Fibroblast of pulmonary artery (primary cell): ENCODE measurements at regions not wholly inside any gene's neighbourhood (a gene's known extent, or its start where the extent isn't known, plus 50 kb on each side); places are given as distances from the start of the nearest gene placed in this dataset.
A peak's percentile ranks its signal among the peaks of the same experiment; 100 is the strongest.

Source experiments
- DNase-seq: peaks from one replicate; pipeline ENCODE4 v3.0.0-alpha.2; 2010; ENCODE audit warnings: low read depth
- H3K4me3 ChIP-seq: replicated peaks from 2 replicates; pipeline ENCODE4 v1.5.1; 2011; ENCODE audit warnings: low read depth, mild to moderate bottlenecking, control low read depth, low read length, moderate library complexity
- CTCF ChIP-seq: IDR thresholded peaks from 2 replicates; pipeline ENCODE4 v1.5.1; 2011; ENCODE audit warnings: mild to moderate bottlenecking, control low read depth, low read length, inconsistent platforms; ENCODE audit errors: missing control alignments

GRCh38 chr2:103959174-103960128 lies 894.5 kb upstream of the POU3F3 start:
- TF ChIP-seq CTCF: peak; percentile 17
- no peak overlapping the region for H3K4me3 ChIP-seq
- no peak for DNase-seq

DNA sequence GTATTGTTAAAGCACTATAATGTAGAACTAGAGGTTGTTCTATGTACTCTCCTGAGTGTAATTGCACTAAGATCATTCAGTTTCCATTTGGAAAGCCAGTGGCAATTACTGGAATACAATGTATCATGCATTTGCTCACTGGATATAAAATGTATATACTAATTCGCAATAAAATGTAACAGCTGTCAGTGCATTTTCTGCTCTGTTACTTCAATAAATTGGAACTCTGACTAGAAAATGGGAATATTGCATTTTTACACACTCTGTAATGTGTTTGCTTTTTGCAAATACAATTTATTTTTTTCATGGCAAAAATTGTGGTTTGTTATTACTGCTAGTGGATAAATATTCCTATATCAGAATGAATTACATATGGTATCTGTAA lies 893.8 kb upstream of the POU3F3 start:
- TF ChIP-seq CTCF: no peak
- H3K4me3 ChIP-seq: no peak overlapping the region
- no peak for DNase-seq

- no peak for DNase-seq
- no peak overlapping the region for H3K4me3 ChIP-seq
- no peak for TF ChIP-seq CTCF
These were observed 893.0 kb upstream of the POU3F3 start for GRCh38 chr2:103960951-103961350.

DNA sequence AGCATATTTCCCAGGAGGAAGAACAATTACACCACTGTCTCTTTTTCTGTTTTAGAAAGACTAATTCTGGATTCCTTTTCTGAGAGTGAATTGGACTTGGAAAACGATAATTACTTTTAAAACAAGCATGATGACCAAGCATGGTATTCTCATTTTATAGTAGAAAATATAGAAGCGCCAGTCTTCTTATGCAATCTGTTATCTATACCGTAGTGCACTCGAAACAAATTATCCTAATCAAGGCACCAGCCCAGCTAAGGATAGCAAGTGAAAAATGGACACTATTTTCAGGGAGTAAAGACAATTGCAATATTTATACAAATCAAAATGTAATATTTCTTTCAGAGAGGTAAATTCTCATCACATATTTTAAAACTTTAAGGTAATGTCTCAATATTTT lies 892.1 kb upstream of the POU3F3 start:
- no peak for TF ChIP-seq CTCF
- no peak for DNase-seq
- no peak overlapping the region for H3K4me3 ChIP-seq

DNA sequence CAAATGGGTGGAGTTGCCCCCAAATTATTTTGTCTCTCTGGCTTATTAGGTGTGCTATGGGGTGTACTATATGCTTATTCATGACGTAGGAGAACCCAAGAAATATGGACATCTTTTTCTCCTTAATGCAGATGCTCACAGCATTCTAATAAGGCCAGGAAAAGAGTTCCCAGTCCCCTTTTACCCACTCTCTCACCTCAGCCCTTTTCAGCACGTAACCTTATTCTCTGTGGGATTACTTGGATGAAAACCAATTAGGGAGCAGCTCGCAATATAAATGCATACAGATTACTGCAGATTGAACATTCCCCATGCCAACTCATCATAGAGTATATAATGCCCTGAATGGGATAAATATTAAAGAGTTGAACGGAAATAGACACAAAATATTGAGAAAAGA lies 891.2 kb upstream of the POU3F3 start:
- no peak for TF ChIP-seq CTCF
- H3K4me3 ChIP-seq: no peak overlapping the region
- DNase-seq: no peak

DNA sequence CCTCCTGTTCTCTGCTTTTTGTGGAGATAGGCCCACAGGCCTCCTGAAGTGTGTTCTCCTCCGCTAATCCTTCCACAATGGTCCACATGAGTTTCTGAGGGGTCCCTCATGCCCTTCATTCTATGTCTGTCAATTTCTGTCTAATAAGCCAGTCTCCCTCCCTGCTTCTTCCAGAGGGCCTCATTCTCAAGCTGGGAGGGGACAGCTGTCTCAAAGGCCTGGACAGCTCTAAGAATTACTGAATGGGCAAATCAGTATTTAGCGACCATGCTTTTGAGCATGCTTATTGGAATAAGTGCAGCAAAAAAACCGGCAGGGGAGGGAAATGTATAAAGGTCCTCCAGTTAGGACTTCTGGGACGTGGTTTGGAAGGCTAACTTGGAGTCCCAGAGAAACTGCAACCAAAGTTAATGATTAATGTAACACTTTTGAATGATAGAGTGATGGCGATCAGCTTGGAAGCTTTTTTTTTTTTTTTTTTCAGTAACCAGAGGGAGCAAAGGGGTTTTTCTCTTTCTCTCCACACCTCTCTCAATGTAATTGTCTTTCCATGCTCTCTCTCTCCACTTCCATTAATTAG lies 890.7 kb upstream of the POU3F3 start:
- DNase-seq: no peak
- no peak overlapping the region for H3K4me3 ChIP-seq
- no peak for TF ChIP-seq CTCF
